BJ (cell line): ENCODE measurements at regions not wholly inside any gene's neighbourhood (a gene's known extent, or its start where the extent isn't known, plus 50 kb on each side); places are given as distances from the start of the nearest gene placed in this dataset.
A peak's percentile ranks its signal among the peaks of the same experiment; 100 is the strongest.

Experiments
- CTCF ChIA-PET: fragments of 350-600 bp; formaldehyde crosslinking; extraction: SDS; loops from one replicate; lab custom pipeline; 2021; ENCODE audit warnings: antibody characterized with exemption, inconsistent platforms; lab: Yijun Ruan, JAX
- POLR2A ChIA-PET: fragments of 300-600 bp; sonication (Branson Sonifier 250); formaldehyde crosslinking; extraction: SDS; loops from one replicate; lab custom pipeline; 2021; ENCODE audit warnings: antibody characterized with exemption; lab: Charles Lee
- DNase-seq: peaks from one replicate; pipeline ENCODE4 v3.0.0-alpha.2; 2011; ENCODE audit warnings: low read depth
- H3K27me3 ChIP-seq: 2 replicates; pipeline ENCODE4 v1.6.0; 2011; ENCODE audit warnings: low read length; ENCODE audit not compliant: control insufficient read depth, insufficient read depth
- H3K36me3 ChIP-seq: 2 replicates; pipeline ENCODE4 v1.5.1; 2011; ENCODE audit warnings: low read length; ENCODE audit not compliant: control insufficient read depth, insufficient read depth
- H3K4me3 ChIP-seq: 2 replicates; pipeline ENCODE4 v1.5.1; 2011; ENCODE audit warnings: low read depth, mild to moderate bottlenecking, control low read depth, low read length
- TF ChIP-seq, protein P1 (sequence below): IDR thresholded peaks from 2 replicates; pipeline ENCODE4 v1.5.1; 2011; ENCODE audit warnings: low read depth, mild to moderate bottlenecking, control low read depth, inconsistent platforms, low read length, moderate library complexity; ENCODE audit not compliant: insufficient read depth

DNA sequence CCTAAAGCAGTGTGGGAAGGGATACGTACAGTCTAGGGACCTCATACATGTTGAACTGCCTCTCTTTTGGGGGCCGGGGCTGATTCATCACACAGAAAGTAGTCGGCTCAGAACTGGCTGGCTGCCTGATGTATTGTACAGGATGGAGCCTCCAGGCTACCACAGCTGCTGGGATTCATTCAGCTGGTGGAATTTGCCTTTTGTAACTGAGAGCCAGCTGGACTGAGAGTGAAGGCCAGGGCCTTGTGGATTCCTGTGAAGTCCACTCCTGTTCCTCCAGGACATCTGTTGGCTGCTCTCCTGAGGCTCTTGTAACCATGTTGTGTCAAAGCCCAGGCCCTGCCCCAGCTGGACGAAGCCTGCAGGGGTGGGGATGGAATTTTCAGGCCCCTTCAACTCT lies 116.3 kb upstream of the PRICKLE1 start:
- Histone ChIP-seq H3K36me3 (no peaks in the 10 kb centered on the region), H3K27me3 (peaks cover 2% of the 10 kb centered on the region; the same call in 1 of the 2 replicates), H3K4me3 (no peak overlapping the region)
- ChIA-PET POLR2A (no interaction called here), CTCF (interaction anchor here (0.6 kb wide), 1 partner anchor 194 kb away, joined by 4 read pairs; no protein-coding TSS in a partner anchor)
- DNase-seq: peak; percentile 86
- TF ChIP-seq, protein P1, sequence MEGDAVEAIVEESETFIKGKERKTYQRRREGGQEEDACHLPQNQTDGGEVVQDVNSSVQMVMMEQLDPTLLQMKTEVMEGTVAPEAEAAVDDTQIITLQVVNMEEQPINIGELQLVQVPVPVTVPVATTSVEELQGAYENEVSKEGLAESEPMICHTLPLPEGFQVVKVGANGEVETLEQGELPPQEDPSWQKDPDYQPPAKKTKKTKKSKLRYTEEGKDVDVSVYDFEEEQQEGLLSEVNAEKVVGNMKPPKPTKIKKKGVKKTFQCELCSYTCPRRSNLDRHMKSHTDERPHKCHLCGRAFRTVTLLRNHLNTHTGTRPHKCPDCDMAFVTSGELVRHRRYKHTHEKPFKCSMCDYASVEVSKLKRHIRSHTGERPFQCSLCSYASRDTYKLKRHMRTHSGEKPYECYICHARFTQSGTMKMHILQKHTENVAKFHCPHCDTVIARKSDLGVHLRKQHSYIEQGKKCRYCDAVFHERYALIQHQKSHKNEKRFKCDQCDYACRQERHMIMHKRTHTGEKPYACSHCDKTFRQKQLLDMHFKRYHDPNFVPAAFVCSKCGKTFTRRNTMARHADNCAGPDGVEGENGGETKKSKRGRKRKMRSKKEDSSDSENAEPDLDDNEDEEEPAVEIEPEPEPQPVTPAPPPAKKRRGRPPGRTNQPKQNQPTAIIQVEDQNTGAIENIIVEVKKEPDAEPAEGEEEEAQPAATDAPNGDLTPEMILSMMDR: no peak

DNA sequence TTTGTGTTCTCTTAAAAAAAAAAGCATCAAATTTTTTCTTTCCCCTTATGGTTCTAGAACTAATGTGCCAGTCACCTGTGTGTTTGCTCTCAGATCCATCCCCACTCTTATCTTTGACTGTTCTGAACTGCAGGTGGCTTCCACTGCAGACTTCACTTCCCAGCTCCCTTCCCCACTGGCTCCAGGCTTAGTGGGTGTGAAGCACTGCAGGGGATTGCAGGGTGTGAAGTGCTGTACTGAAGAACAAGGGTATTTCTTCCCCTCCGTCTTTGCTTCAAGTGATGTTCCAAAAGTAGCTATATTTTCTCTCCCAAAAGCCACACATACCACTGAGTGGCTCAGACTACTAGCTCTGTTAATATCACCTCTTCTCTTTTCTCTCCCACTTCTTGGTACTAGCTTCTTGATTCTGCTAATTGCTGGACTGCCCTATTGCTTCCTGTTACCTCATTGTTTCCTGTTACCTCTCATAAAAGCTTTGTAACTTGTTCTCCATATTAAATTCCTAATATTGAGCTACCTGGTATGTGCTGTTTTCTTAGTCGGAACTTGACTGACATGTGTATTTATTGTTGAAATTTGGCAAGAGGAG lies 115.4 kb upstream of the PRICKLE1 start:
- Histone ChIP-seq H3K27me3 (peaks cover 2% of the 10 kb centered on the region; the same call in 1 of the 2 replicates), H3K36me3 (no peaks in the 10 kb centered on the region), H3K4me3 (no peak overlapping the region)
- CTCF ChIA-PET: interaction anchor here (0.6 kb wide), 1 partner anchor 681 kb away, joined by 3 read pairs; no protein-coding TSS in a partner anchor
- TF ChIP-seq, protein P1: no peak
- POLR2A ChIA-PET: no interaction called here
- no peak for DNase-seq

DNA sequence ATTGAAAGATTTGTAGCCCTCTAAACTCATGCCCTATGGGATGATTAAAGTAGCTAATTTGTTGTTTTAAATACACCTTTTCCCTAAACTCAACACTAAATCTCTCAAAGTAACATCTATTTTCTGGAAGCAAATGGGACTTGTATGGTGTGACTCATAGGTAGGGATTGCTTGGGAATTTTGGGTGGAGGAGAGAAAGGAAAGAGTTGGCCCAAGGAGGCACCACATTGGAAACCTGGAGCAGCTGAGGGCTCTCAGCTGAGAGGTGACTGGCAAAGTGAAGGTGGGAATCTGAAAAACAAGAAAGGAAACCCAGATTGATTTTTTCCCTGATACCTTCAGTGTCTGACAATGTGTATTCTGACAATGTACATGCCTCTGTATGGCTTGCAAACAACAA lies 114.8 kb upstream of the PRICKLE1 start:
- Histone ChIP-seq H3K36me3 (no peaks in the 10 kb centered on the region), H3K4me3 (no peak overlapping the region), H3K27me3 (peaks cover under 1% of the 10 kb centered on the region; the same call in 1 of the 2 replicates)
- POLR2A ChIA-PET: no interaction called here
- TF ChIP-seq, protein P1: no peak
- no peak for DNase-seq
- CTCF ChIA-PET: no interaction called here

DNA sequence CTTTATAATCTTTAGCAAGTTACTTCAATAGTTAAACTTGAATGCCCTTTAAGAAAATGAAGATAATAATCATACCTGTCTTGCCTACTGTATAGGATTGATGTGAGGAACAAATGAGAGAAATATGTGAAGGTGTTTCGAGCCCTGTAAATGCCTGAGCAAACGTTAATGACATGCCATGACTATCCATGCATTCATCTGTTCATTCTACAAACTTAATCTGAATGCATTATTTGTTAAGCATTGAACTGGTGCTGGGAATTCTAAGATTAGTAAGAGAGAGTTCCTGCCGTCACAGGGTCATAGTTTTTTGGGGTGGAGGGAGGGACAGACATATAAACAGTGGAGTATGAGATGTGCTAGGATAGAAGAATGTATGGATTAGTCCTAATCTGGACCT lies 111.5 kb upstream of the PRICKLE1 start:
- TF ChIP-seq, protein P1: no peak
- POLR2A ChIA-PET: no interaction called here
- Histone ChIP-seq H3K36me3 (no peaks in the 10 kb centered on the region), H3K27me3 (no peaks in the 10 kb centered on the region), H3K4me3 (no peak overlapping the region)
- DNase-seq: no peak
- CTCF ChIA-PET: no interaction called here

DNA sequence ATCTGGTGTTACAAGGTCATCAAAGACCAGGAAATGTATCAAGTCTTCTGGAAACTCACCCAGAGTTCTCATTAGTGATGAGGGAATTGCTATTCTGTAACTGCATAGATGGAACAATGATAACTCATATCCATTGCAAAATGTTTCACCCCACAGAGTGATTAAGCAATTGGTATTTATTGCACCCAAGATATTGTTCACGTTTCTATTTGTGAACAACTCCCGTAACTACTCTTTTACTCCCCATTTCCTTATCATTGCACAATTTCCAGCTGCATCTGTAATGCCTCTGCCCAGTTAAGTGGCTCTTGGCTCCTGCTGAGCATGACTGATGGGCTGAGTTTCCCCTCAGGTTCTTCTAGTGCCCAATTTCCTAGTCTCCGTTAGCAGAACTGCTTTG lies 108.7 kb upstream of the PRICKLE1 start:
- TF ChIP-seq, protein P1: no peak

More for the DNA sequence above, 108.7 kb upstream of the PRICKLE1 start:
- ChIA-PET POLR2A (interaction anchor here (0.6 kb wide), 1 partner anchor 108 kb away, joined by 8 read pairs; no protein-coding TSS in a partner anchor), CTCF (interaction anchor here (0.9 kb wide), 1 partner anchor 216 kb away, joined by 3 read pairs; no protein-coding TSS in a partner anchor)
- H3K4me3 ChIP-seq: no peak overlapping the region
- H3K36me3 ChIP-seq: no peaks in the 10 kb centered on the region
- H3K27me3 ChIP-seq: no peaks in the 10 kb centered on the region
- peak; percentile 38 for DNase-seq
